Neural progenitor cell (in vitro differentiated cells): ENCODE measurements at regions not wholly inside any gene's neighbourhood (a gene's known extent, or its start where the extent isn't known, plus 50 kb on each side); places are given as distances from the start of the nearest gene placed in this dataset.

Source experiments
- DNase-seq: peaks from one replicate; pipeline ENCODE4 v3.0.0-alpha.2; 2016; ENCODE audit warnings: low spot score
- H2AFZ ChIP-seq: fragments of 200-600 bp; sonication (generic); replicated peaks from 2 replicates; pipeline ENCODE4 v1.6.1; 2016; ENCODE audit warnings: antibody characterized with exemption
- H3F3A ChIP-seq: fragments of 200-600 bp; sonication (generic); 2 replicates; pipeline ENCODE4 v1.6.1; 2016; ENCODE audit warnings: antibody characterized with exemption, low read depth
- H3K27ac ChIP-seq: fragments of 200-600 bp; sonication (generic); 2 replicates; pipeline ENCODE4 v1.5.1; 2016; ENCODE audit warnings: mild to moderate bottlenecking
- H3K27me3 ChIP-seq: fragments of 200-600 bp; sonication (generic); 2 replicates; pipeline ENCODE4 v1.6.1; 2016; ENCODE audit warnings: mild to moderate bottlenecking, moderate library complexity
- H3K36me3 ChIP-seq: fragments of 200-600 bp; sonication (generic); 2 replicates; pipeline ENCODE4 v1.5.1; 2016
- H3K4me1 ChIP-seq: fragments of 200-600 bp; sonication (generic); 2 replicates; pipeline ENCODE4 v1.6.1; 2016; ENCODE audit warnings: mixed run types
- H3K4me2 ChIP-seq: fragments of 200-600 bp; sonication (generic); 2 replicates; pipeline ENCODE4 v1.6.1; 2016
- H3K4me3 ChIP-seq: fragments of 200-600 bp; sonication (generic); 2 replicates; pipeline ENCODE4 v1.5.1; 2016
- H3K79me2 ChIP-seq: fragments of 200-600 bp; sonication (generic); 2 replicates; pipeline ENCODE4 v1.6.1; 2016; ENCODE audit warnings: low read depth
- H3K9ac ChIP-seq: fragments of 200-600 bp; sonication (generic); 2 replicates; pipeline ENCODE4 v1.6.1; 2016
- H3K9me3 ChIP-seq: fragments of 200-600 bp; sonication (generic); 2 replicates; pipeline ENCODE4 v1.5.1; 2016; ENCODE audit warnings: low read depth
- H4K20me1 ChIP-seq: fragments of 200-600 bp; sonication (generic); 2 replicates; pipeline ENCODE4 v1.6.1; 2016; ENCODE audit warnings: low read depth
- H3K27ac Mint-ChIP-seq: 3 replicates; pipeline ENCODE4 v1.8.0; 2021; ENCODE audit warnings: mixed read lengths
- H3K27me3 Mint-ChIP-seq: 2 replicates; pipeline ENCODE4 v1.8.0; 2022; ENCODE audit warnings: low read depth, mild to moderate bottlenecking, inconsistent platforms, moderate library complexity, mixed read lengths; ENCODE audit not compliant: insufficient read depth
- H3K36me3 Mint-ChIP-seq: 3 replicates; pipeline ENCODE4 v1.8.0; 2021; ENCODE audit warnings: mixed read lengths
- H3K4me1 Mint-ChIP-seq: 3 replicates; pipeline ENCODE4 v1.8.0; 2021; ENCODE audit warnings: mixed read lengths
- H3K4me3 Mint-ChIP-seq: 3 replicates; pipeline ENCODE4 v1.8.0; 2021; ENCODE audit warnings: mild to moderate bottlenecking, moderate library complexity, mixed read lengths
- H3K9me3 Mint-ChIP-seq: 3 replicates; pipeline ENCODE4 v1.8.0; 2020; ENCODE audit warnings: mixed read lengths
- CTCF ChIP-seq: fragments of 200-600 bp; sonication (generic); IDR thresholded peaks from 2 replicates; pipeline ENCODE4 v1.5.1; 2017; ENCODE audit warnings: antibody characterized with exemption, mild to moderate bottlenecking
- EZH2 ChIP-seq: fragments of 200-600 bp; sonication (generic); IDR thresholded peaks from 2 replicates; pipeline ENCODE4 v1.6.1; 2017; ENCODE audit warnings: antibody characterized with exemption, mild to moderate bottlenecking, moderate library complexity
- EZH2phosphoT487 ChIP-seq: fragments of 200-600 bp; sonication (generic); IDR thresholded peaks from 2 replicates; pipeline ENCODE4 v1.6.1; 2017; ENCODE audit warnings: antibody characterized with exemption

GRCh38 chr4:63729519-63729918 is 679.7 kb downstream of the TECRL start:
- peaks cover 14% of the 10 kb centered on the region for H3K4me1 Mint-ChIP-seq

GRCh38 chr4:63728480-63729177 is 680.6 kb downstream of the TECRL start:
- no peak overlapping the region for H3K4me3 Mint-ChIP-seq
- no peak for TF ChIP-seq EZH2phosphoT487
- no peak for TF ChIP-seq EZH2
- no peak for TF ChIP-seq CTCF
- no peaks in the 10 kb centered on the region for H3K36me3 Mint-ChIP-seq
- Histone ChIP-seq H3F3A (peaks cover 4% of the 10 kb centered on the region), H3K27me3 (no peaks in the 10 kb centered on the region), H3K79me2 (no peaks in the 10 kb centered on the region), H3K4me3 (no peak overlapping the region), H3K9me3 (no peaks in the 10 kb centered on the region), H3K27ac (peak overlapping the region; percentile 51), H4K20me1 (no peaks in the 10 kb centered on the region), H3K4me1 (peaks cover 14% of the 10 kb centered on the region), H3K9ac (no peak overlapping the region), H3K4me2 (peak overlapping the region; percentile 49), H2AFZ (peak overlapping the region; percentile 91), H3K36me3 (no peaks in the 10 kb centered on the region)
- no peaks in the 10 kb centered on the region for H3K9me3 Mint-ChIP-seq
- peak overlapping the region; percentile 1 for H3K27ac Mint-ChIP-seq
- H3K27me3 Mint-ChIP-seq: peaks cover 2% of the 10 kb centered on the region
- peak; percentile 51 for DNase-seq
- peaks cover 14% of the 10 kb centered on the region for H3K4me1 Mint-ChIP-seq

More at GRCh38 chr4:63729519-63729918, 679.7 kb downstream of the TECRL start:
- Histone ChIP-seq H4K20me1 (no peaks in the 10 kb centered on the region), H3K36me3 (no peaks in the 10 kb centered on the region), H3K4me3 (no peak overlapping the region), H3K79me2 (no peaks in the 10 kb centered on the region), H3F3A (peaks cover 4% of the 10 kb centered on the region), H3K4me1 (peaks cover 14% of the 10 kb centered on the region), H3K27me3 (no peaks in the 10 kb centered on the region), H3K9me3 (no peaks in the 10 kb centered on the region), H3K4me2 (peak overlapping the region; percentile 49), H2AFZ (peak overlapping the region; percentile 91), H3K27ac (peak overlapping the region; percentile 51), H3K9ac (no peak overlapping the region)
- H3K27me3 Mint-ChIP-seq: peaks cover 2% of the 10 kb centered on the region
- peak overlapping the region; percentile 1 for H3K27ac Mint-ChIP-seq
- H3K36me3 Mint-ChIP-seq: no peaks in the 10 kb centered on the region
- no peak for DNase-seq
- no peak for TF ChIP-seq EZH2phosphoT487
- TF ChIP-seq EZH2: no peak
- no peak for TF ChIP-seq CTCF
- no peak overlapping the region for H3K4me3 Mint-ChIP-seq
- H3K9me3 Mint-ChIP-seq: no peaks in the 10 kb centered on the region

- Mint-ChIP-seq H3K9me3 (no peaks in the 10 kb centered on the region), H3K4me1 (no peaks in the 10 kb centered on the region), H3K27ac (no peak overlapping the region), H3K27me3 (peaks cover 2% of the 10 kb centered on the region), H3K36me3 (no peaks in the 10 kb centered on the region), H3K4me3 (no peak overlapping the region)
- Histone ChIP-seq H3K9ac (no peak overlapping the region), H3K27ac (no peak overlapping the region), H4K20me1 (no peaks in the 10 kb centered on the region), H3K27me3 (no peaks in the 10 kb centered on the region), H3K9me3 (no peaks in the 10 kb centered on the region), H2AFZ (no peak overlapping the region), H3K4me3 (no peak overlapping the region), H3K4me2 (no peak overlapping the region), H3F3A (no peaks in the 10 kb centered on the region), H3K79me2 (no peaks in the 10 kb centered on the region), H3K4me1 (no peaks in the 10 kb centered on the region), H3K36me3 (no peaks in the 10 kb centered on the region)
- TF ChIP-seq EZH2phosphoT487 (no peak), CTCF (peak; percentile 70)
- peak; percentile 41 for DNase-seq
These were observed 691.9 kb downstream of the TECRL start for GRCh38 chr4:63717384-63717783.
